ENCODE measurements at regions not wholly inside any gene's neighbourhood (a gene's known extent, or its start where the extent isn't known, plus 50 kb on each side); places are given as distances from the start of the nearest gene placed in this dataset.

DNA sequence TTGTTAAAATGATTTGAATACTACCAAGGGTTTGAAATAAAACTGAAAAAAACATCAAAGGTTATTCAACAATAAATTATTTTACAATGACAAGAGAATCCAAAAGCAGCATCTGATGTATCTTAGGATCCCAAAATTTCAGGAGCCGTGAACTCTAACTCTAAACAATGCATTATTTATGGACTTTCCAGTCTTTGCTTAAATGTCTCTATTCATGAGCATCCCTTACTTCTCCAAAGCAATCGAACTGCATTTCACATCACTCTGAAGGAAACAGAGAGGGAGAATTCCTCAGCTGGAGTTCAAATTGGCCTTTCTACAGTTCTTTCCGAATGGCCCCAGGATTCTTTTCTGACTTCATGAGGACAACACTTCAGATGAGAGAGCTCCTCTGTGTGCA, 229.1 kb downstream of the CBLN4 start:
- no peak for TF ChIP-seq CTCF (IDR thresholded peaks at IDR 0.05)
- no peak for TF ChIP-seq POLR2A (IDR thresholded peaks at IDR 0.05)
